IMR-90 (cell line): ENCODE measurements at regions not wholly inside any gene's neighbourhood (a gene's known extent, or its start where the extent isn't known, plus 50 kb on each side); places are given as distances from the start of the nearest gene placed in this dataset.

ENCODE experiments used
- ATAC-seq: fragments of 200-7000 bp; cut with Tn5 transposase; 2 replicates; pipeline ENCODE4 v1.9.1; 2020; ENCODE audit warnings: low read depth, mild to moderate bottlenecking, moderate library complexity
- BruUV-seq: library from RNA; stranded (reverse); fragments of 400-500 nt; replicated peaks from 2 replicates; lab custom pipeline; 2021; lab: Mats Ljungman, UMichigan
- CTCF ChIA-PET: fragments of 300-600 bp; formaldehyde crosslinking; extraction: SDS; loops from one replicate; lab custom pipeline; 2021; ENCODE audit warnings: antibody characterized with exemption; lab: Yijun Ruan, JAX
- POLR2A ChIA-PET: fragments of 300-600 bp; sonication (Branson Sonifier 250); formaldehyde crosslinking; loops from one replicate; lab custom pipeline; 2022; ENCODE audit warnings: antibody characterized with exemption; ENCODE audit not compliant: unreplicated experiment; lab: Charles Lee
- DNase-seq: peaks from one replicate; pipeline ENCODE4 v3.0.0; 2013
- H2AFZ ChIP-seq: replicated peaks from 2 replicates; pipeline ENCODE3; 2013; ENCODE audit warnings: low read length, mild to moderate bottlenecking; ENCODE audit not compliant: poor library complexity
- H2AK5ac ChIP-seq: 2 replicates; pipeline ENCODE4 v1.6.1; 2013; ENCODE audit warnings: low read depth, low read length, inconsistent platforms
- H2AK9ac ChIP-seq: replicated peaks from 2 replicates; pipeline ENCODE3; 2013; ENCODE audit warnings: mild to moderate bottlenecking, low read depth, low read length, moderate library complexity; ENCODE audit not compliant: poor library complexity
- H2BK120ac ChIP-seq: 2 replicates; pipeline ENCODE4 v1.6.1; 2013; ENCODE audit warnings: low read depth, low read length, inconsistent platforms
- H2BK15ac ChIP-seq: 3 replicates; pipeline ENCODE4 v1.6.1; 2013; ENCODE audit warnings: low read depth, low read length, inconsistent platforms
- H2BK20ac ChIP-seq: 2 replicates; pipeline ENCODE4 v1.6.1; 2013; ENCODE audit warnings: low read depth, mild to moderate bottlenecking, inconsistent platforms, low read length, moderate library complexity
- H2BK5ac ChIP-seq: 2 replicates; pipeline ENCODE4 v1.6.1; 2013; ENCODE audit warnings: mild to moderate bottlenecking, low read depth, low read length, inconsistent platforms; ENCODE audit not compliant: poor library complexity, severe bottlenecking
- H3K14ac ChIP-seq: replicated peaks from 2 replicates; pipeline ENCODE4 v1.6.1; 2013; ENCODE audit warnings: low read depth, low read length, inconsistent platforms
- H3K18ac ChIP-seq: 2 replicates; pipeline ENCODE4 v1.6.1; 2013; ENCODE audit warnings: low read depth, low read length, control low read depth
- H3K23ac ChIP-seq: 2 replicates; pipeline ENCODE4 v1.6.1; 2013; ENCODE audit warnings: low read depth, low read length, inconsistent platforms
- H3K27ac ChIP-seq: 2 replicates; pipeline ENCODE4 v1.5.1; 2013; ENCODE audit warnings: mild to moderate bottlenecking, control low read depth, low read length; ENCODE audit not compliant: insufficient read depth
- H3K27me3 ChIP-seq: 2 replicates; pipeline ENCODE4 v1.6.1; 2013; ENCODE audit warnings: low read length; ENCODE audit not compliant: control insufficient read depth, insufficient read depth
- H3K36me3 ChIP-seq: 2 replicates; pipeline ENCODE4 v1.6.1; 2013; ENCODE audit warnings: low read length, mixed read lengths; ENCODE audit not compliant: control insufficient read depth, insufficient read depth
- H3K4ac ChIP-seq: 2 replicates; pipeline ENCODE4 v1.6.1; 2013; ENCODE audit warnings: low read depth, low read length, inconsistent platforms
- H3K4me1 ChIP-seq: 2 replicates; pipeline ENCODE4 v1.6.1; 2013; ENCODE audit warnings: low read length, mixed read lengths; ENCODE audit not compliant: control insufficient read depth, insufficient read depth
- H3K4me2 ChIP-seq: 2 replicates; pipeline ENCODE4 v1.6.1; 2013; ENCODE audit warnings: low read depth, mild to moderate bottlenecking, control low read depth, low read length, moderate library complexity
- H3K4me3 ChIP-seq: 2 replicates; pipeline ENCODE4 v1.5.1; 2013; ENCODE audit warnings: low read depth, mild to moderate bottlenecking, control low read depth, low read length, moderate library complexity; ENCODE audit not compliant: insufficient read depth
- H3K56ac ChIP-seq: 2 replicates; pipeline ENCODE4 v1.6.1; 2013; ENCODE audit warnings: low read length, inconsistent platforms; ENCODE audit not compliant: insufficient read depth; ENCODE audit errors: extremely low read depth
- H3K79me1 ChIP-seq, 2 experiments: 2 replicates each; pipeline ENCODE4 v1.6.1; 2013; ENCODE audit warnings: low read length in 2 of 2, inconsistent platforms in 1 of 2, low read depth in 1 of 2
- H3K9ac ChIP-seq: 2 replicates; pipeline ENCODE4 v1.6.1; 2013; ENCODE audit warnings: low read depth, low read length, control low read depth
- H3K9me1 ChIP-seq: 2 replicates; pipeline ENCODE4 v1.6.1; 2013; ENCODE audit warnings: low read length, inconsistent platforms; ENCODE audit not compliant: insufficient read depth
- H3K9me3 ChIP-seq: 2 replicates; pipeline ENCODE4 v1.6.1; 2013; ENCODE audit warnings: low read length; ENCODE audit not compliant: control insufficient read depth, insufficient read depth
- H4K20me1 ChIP-seq: 2 replicates; pipeline ENCODE4 v1.6.1; 2013; ENCODE audit warnings: low read length, inconsistent platforms; ENCODE audit not compliant: insufficient read depth
- H4K5ac ChIP-seq: 2 replicates; pipeline ENCODE4 v1.6.1; 2013; ENCODE audit warnings: mild to moderate bottlenecking, low read depth, low read length, control low read depth
- H4K8ac ChIP-seq, 2 experiments: 2 replicates each; pipeline ENCODE4 v1.6.1; 2013; ENCODE audit warnings: low read depth in 2 of 2, low read length in 2 of 2, control low read depth in 1 of 2, inconsistent platforms in 1 of 2
- H4K91ac ChIP-seq: 2 replicates; pipeline ENCODE4 v1.6.1; 2013; ENCODE audit warnings: low read depth, low read length, inconsistent platforms; ENCODE audit not compliant: insufficient read depth
- BHLHE40 ChIP-seq: fragments of 150-350 bp; IDR thresholded peaks from 2 replicates; pipeline ENCODE4 v1.6.1; 2016; ENCODE audit warnings: mild to moderate bottlenecking, low read depth, low read length
- CEBPB ChIP-seq: IDR thresholded peaks from 2 replicates; pipeline ENCODE4 v1.6.1; 2012; ENCODE audit warnings: low read depth, low read length, improper control_type of control experiment
- CHD1 ChIP-seq: IDR thresholded peaks from 2 replicates; pipeline ENCODE4 v1.6.1; 2012; ENCODE audit warnings: low read depth, low read length, improper control_type of control experiment
- FOS ChIP-seq: fragments of 150-350 bp; IDR thresholded peaks from 2 replicates; pipeline ENCODE4 v1.6.1; 2016; ENCODE audit warnings: low read depth, low read length
- MAFK ChIP-seq: IDR thresholded peaks from 2 replicates; pipeline ENCODE4 v1.6.1; 2012; ENCODE audit warnings: low read depth, low read length, improper control_type of control experiment
- MAZ ChIP-seq: IDR thresholded peaks from 2 replicates; pipeline ENCODE4 v1.6.1; 2012; ENCODE audit warnings: low read depth, mild to moderate bottlenecking, low read length, improper control_type of control experiment, moderate library complexity, borderline replicate concordance
- MXI1 ChIP-seq: IDR thresholded peaks from 2 replicates; pipeline ENCODE4 v1.6.1; 2012; ENCODE audit warnings: low read depth, mild to moderate bottlenecking, low read length, moderate library complexity, borderline replicate concordance
- NFE2L2 ChIP-seq: fragments of 150-350 bp; IDR thresholded peaks from 2 replicates; pipeline ENCODE4 v1.6.1; 2016; ENCODE audit warnings: low read depth, mild to moderate bottlenecking, low read length
- POLR2A ChIP-seq: IDR thresholded peaks from 2 replicates; pipeline ENCODE4 v1.6.1; 2012; ENCODE audit warnings: mild to moderate bottlenecking, low read depth, low read length
- RAD21 ChIP-seq: IDR thresholded peaks from 2 replicates; pipeline ENCODE4 v1.6.1; 2012; ENCODE audit warnings: low read length, improper control_type of control experiment
- RCOR1 ChIP-seq: IDR thresholded peaks from 2 replicates; pipeline ENCODE4 v1.6.1; 2012; ENCODE audit warnings: mild to moderate bottlenecking, low read length, improper control_type of control experiment; ENCODE audit not compliant: insufficient replicate concordance
- RFX5 ChIP-seq: IDR thresholded peaks from 2 replicates; pipeline ENCODE4 v1.8.0; 2012; ENCODE audit warnings: low read depth, mild to moderate bottlenecking, low read length, moderate library complexity
- SMC3 ChIP-seq: fragments of 150-350 bp; IDR thresholded peaks from 2 replicates; pipeline ENCODE4 v1.6.1; 2016; ENCODE audit warnings: low read depth, mild to moderate bottlenecking, antibody characterized with exemption, low read length, moderate library complexity
- USF2 ChIP-seq: fragments of 150-350 bp; IDR thresholded peaks from 2 replicates; pipeline ENCODE4 v1.6.1; 2017; ENCODE audit warnings: mild to moderate bottlenecking, antibody characterized with exemption, low read length, low read depth
- WGBS, 2 experiments: methylation state at CpG; one replicate each; pipeline versions ENCODE4 v1.1.5 to v1.1.7; 2013; ENCODE audit warnings: missing lambda C conversion rate in 2 of 2; ENCODE audit not compliant: insufficient read length in 1 of 2; ENCODE audit errors: extremely low coverage in 2 of 2; 5-methylcytosine and 5-hydroxymethylcytosine counted together
- dilution Hi-C: fragments of 300-500 bp; cut with HindIII; formaldehyde crosslinking; loops from one replicate; pipeline ENCODE4 v1.14.3; 2018; ENCODE audit warnings: low sequenced_read_pairs; ENCODE audit not compliant: unreplicated experiment
- in situ Hi-C: fragments of 300-500 bp; cut with MboI; formaldehyde crosslinking; loops from 3 replicates; pipeline ENCODE4 v1.14.3; 2019; ENCODE audit warnings: low sequenced_read_pairs, inconsistent platforms, mixed read lengths
- intact Hi-C: fragments of 100-400 bp; cut with micrococcal nuclease; formaldehyde crosslinking; loops from 2 replicates; pipeline ENCODE4 v1.10.0; 2022
- TF ChIP-seq, protein P1 (sequence below): fragments of 150-350 bp; IDR thresholded peaks from 2 replicates; pipeline ENCODE4 v1.6.1; 2016; ENCODE audit warnings: low read depth, mild to moderate bottlenecking, low read length, moderate library complexity, borderline replicate concordance
- TF ChIP-seq, protein P2 (sequence below): conservative IDR thresholded peaks from 2 replicates; pipeline ENCODE4 v1.5.1; 2012; ENCODE audit warnings: mild to moderate bottlenecking, low read depth, low read length, improper control_type of control experiment

DNA sequence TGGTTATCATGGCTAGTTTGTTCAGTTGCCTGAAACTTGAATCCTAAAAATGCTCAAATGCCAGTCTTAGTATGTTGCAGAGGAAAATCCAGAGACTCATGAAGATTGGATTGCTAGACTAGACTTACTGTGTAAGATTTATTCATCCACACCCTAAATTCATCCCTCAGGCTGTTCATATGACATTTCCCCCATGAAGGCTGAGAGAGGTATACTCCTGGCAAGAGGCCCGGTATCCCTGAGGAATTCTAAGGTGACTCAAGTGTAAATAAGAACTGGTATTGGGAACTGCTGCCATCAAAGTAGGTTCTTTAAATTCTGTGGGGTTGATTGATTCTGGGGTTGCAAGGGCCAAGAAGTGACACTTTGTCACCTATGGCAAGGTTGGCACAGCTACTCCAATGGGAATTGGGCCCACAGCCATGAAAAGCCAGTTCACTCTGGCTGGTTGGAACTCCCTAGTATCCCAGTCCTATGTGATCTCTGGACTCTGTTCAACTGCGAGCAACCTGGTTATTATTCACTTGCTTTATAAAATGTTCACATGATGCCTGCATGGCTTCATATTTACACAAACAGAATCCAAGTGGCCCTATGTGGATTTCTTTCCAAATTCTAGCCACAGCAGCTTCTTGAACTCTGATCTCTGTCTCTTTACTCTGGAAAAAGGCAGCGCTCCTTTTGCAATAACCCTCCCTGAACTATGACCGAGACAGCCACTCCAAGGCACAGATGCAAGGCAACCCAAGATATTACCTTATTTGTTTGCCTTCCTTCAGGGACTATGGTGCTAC, 429.1 kb downstream of the CBLN2 start:
- intact Hi-C loops (no loop called here), dilution Hi-C loops (no loop called here), in situ Hi-C loops (no loop called here)
- no peak overlapping the region for H3K4me3 ChIP-seq
- no peaks in the 10 kb centered on the region for H3K36me3 ChIP-seq
- H3K27ac ChIP-seq: no peak overlapping the region
- H3K14ac ChIP-seq: no peak overlapping the region
- no peaks in the 10 kb centered on the region for H3K4me1 ChIP-seq
- no peak overlapping the region for H2AK5ac ChIP-seq
- no peak overlapping the region for H2BK5ac ChIP-seq
- BruUV-seq: no TSS peak
- H3K79me1 ChIP-seq: no peaks in the 10 kb centered on the region
- ATAC-seq (no peak), DNase-seq (no peak)
- H3K4me2 ChIP-seq: no peak overlapping the region
- no peak overlapping the region for H3K23ac ChIP-seq
- H2BK120ac ChIP-seq: no peak overlapping the region
- H4K5ac ChIP-seq: no peak overlapping the region
- no peak overlapping the region for H3K18ac ChIP-seq
- POLR2A ChIA-PET: no interaction called here
- no peak overlapping the region for H3K9ac ChIP-seq
- no peak overlapping the region for H2AK9ac ChIP-seq
- no peaks in the 10 kb centered on the region for H3K9me1 ChIP-seq
- H2AFZ ChIP-seq: no peak overlapping the region
- no peak overlapping the region for H2BK15ac ChIP-seq
- H3K9me3 ChIP-seq: peaks cover 11% of the 10 kb centered on the region
- H3K56ac ChIP-seq: no peak overlapping the region
- H2BK20ac ChIP-seq: no peak overlapping the region
- TF ChIP-seq, protein P1, sequence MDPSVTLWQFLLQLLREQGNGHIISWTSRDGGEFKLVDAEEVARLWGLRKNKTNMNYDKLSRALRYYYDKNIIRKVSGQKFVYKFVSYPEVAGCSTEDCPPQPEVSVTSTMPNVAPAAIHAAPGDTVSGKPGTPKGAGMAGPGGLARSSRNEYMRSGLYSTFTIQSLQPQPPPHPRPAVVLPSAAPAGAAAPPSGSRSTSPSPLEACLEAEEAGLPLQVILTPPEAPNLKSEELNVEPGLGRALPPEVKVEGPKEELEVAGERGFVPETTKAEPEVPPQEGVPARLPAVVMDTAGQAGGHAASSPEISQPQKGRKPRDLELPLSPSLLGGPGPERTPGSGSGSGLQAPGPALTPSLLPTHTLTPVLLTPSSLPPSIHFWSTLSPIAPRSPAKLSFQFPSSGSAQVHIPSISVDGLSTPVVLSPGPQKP: no peak
- TF ChIP-seq POLR2A: no peak
- no peak for TF ChIP-seq NFE2L2
- no peak for TF ChIP-seq BHLHE40
- TF ChIP-seq USF2: no peak
- no peak for TF ChIP-seq CEBPB
- no peak for TF ChIP-seq CHD1
- TF ChIP-seq RCOR1: no peak
- TF ChIP-seq RAD21: no peak
- no peak for TF ChIP-seq FOS
- no peak for TF ChIP-seq MAFK
- TF ChIP-seq MXI1: no peak
- no peak for TF ChIP-seq RFX5
- no peak for TF ChIP-seq SMC3
- no peak for TF ChIP-seq MAZ
- TF ChIP-seq, protein P2, sequence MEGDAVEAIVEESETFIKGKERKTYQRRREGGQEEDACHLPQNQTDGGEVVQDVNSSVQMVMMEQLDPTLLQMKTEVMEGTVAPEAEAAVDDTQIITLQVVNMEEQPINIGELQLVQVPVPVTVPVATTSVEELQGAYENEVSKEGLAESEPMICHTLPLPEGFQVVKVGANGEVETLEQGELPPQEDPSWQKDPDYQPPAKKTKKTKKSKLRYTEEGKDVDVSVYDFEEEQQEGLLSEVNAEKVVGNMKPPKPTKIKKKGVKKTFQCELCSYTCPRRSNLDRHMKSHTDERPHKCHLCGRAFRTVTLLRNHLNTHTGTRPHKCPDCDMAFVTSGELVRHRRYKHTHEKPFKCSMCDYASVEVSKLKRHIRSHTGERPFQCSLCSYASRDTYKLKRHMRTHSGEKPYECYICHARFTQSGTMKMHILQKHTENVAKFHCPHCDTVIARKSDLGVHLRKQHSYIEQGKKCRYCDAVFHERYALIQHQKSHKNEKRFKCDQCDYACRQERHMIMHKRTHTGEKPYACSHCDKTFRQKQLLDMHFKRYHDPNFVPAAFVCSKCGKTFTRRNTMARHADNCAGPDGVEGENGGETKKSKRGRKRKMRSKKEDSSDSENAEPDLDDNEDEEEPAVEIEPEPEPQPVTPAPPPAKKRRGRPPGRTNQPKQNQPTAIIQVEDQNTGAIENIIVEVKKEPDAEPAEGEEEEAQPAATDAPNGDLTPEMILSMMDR: no peak
- no peaks in the 10 kb centered on the region for H3K27me3 ChIP-seq
- WGBS, 2 experiments: no CpG with 5 or more reads among the region's 4 CpGs
- CTCF ChIA-PET: no interaction called here
- H4K20me1 ChIP-seq: no peaks in the 10 kb centered on the region
- no peak overlapping the region for H3K4ac ChIP-seq
- H4K8ac ChIP-seq: no peak overlapping the region
- no peak overlapping the region for H4K91ac ChIP-seq
